GM23338 (cell line): ENCODE measurements at regions not wholly inside any gene's neighbourhood (a gene's known extent, or its start where the extent isn't known, plus 50 kb on each side); places are given as distances from the start of the nearest gene placed in this dataset.

Source experiments
- ATAC-seq: fragments of 200-7000 bp; cut with Tn5 transposase; 3 replicates; pipeline ENCODE4 v1.9.1; 2020
- DNase-seq: peaks from one replicate; pipeline ENCODE4 v3.0.0-alpha.2; 2015; ENCODE audit warnings: low spot score
- H2AFZ ChIP-seq: fragments of 200-600 bp; sonication (generic); 2 replicates; pipeline ENCODE4 v1.8.0; 2016; ENCODE audit warnings: antibody characterized with exemption, mild to moderate bottlenecking, moderate library complexity
- H3F3A ChIP-seq: fragments of 200-600 bp; sonication (generic); replicated peaks from 2 replicates; pipeline ENCODE4 v1.8.0; 2017; ENCODE audit warnings: antibody characterized with exemption, mixed run types, low read depth
- H3K27ac ChIP-seq: fragments of 200-600 bp; sonication (generic); 2 replicates; pipeline ENCODE4 v1.6.1; 2016; ENCODE audit warnings: low read depth
- H3K27me3 ChIP-seq: fragments of 200-600 bp; sonication (generic); 2 replicates; pipeline ENCODE4 v1.8.0; 2016; ENCODE audit warnings: mild to moderate bottlenecking, mixed run types, moderate library complexity; ENCODE audit not compliant: insufficient read depth
- H3K36me3 ChIP-seq: fragments of 200-600 bp; sonication (generic); 2 replicates; pipeline ENCODE4 v1.8.0; 2016; ENCODE audit warnings: mild to moderate bottlenecking; ENCODE audit not compliant: insufficient read depth
- H3K4me1 ChIP-seq: fragments of 200-600 bp; sonication (generic); 2 replicates; pipeline ENCODE4 v1.8.0; 2016; ENCODE audit warnings: mild to moderate bottlenecking, moderate library complexity; ENCODE audit not compliant: insufficient read depth
- H3K4me2 ChIP-seq: fragments of 200-600 bp; sonication (generic); 2 replicates; pipeline ENCODE4 v1.7.1; 2017; ENCODE audit warnings: mixed run types
- H3K4me3 ChIP-seq: fragments of 200-600 bp; sonication (generic); 2 replicates; pipeline ENCODE4 v1.6.1; 2016; ENCODE audit warnings: mixed run types
- H3K79me2 ChIP-seq: fragments of 200-600 bp; sonication (generic); replicated peaks from 2 replicates; pipeline ENCODE4 v1.8.0; 2017; ENCODE audit warnings: mild to moderate bottlenecking; ENCODE audit not compliant: insufficient read depth
- H3K9me2 ChIP-seq: fragments of 200-600 bp; sonication (generic); 2 replicates; pipeline ENCODE4 v1.8.0; 2017; ENCODE audit not compliant: insufficient read depth
- H4K20me1 ChIP-seq: fragments of 200-600 bp; sonication (generic); replicated peaks from 2 replicates; pipeline ENCODE4 v1.8.0; 2017; ENCODE audit warnings: mild to moderate bottlenecking; ENCODE audit not compliant: insufficient read depth
- H3K27ac Mint-ChIP-seq: 2 replicates; pipeline ENCODE4 v1.8.0; 2020; ENCODE audit warnings: inconsistent platforms, mild to moderate bottlenecking, moderate library complexity, mixed read lengths
- H3K27me3 Mint-ChIP-seq: 3 replicates; pipeline ENCODE4 v1.8.0; 2022; ENCODE audit warnings: low read depth, mild to moderate bottlenecking, moderate library complexity, mixed read lengths, inconsistent platforms; ENCODE audit not compliant: insufficient read depth, poor library complexity
- H3K36me3 Mint-ChIP-seq: 3 replicates; pipeline ENCODE4 v1.8.0; 2021; ENCODE audit warnings: low read depth, mild to moderate bottlenecking, inconsistent platforms, moderate library complexity, mixed read lengths
- H3K4me1 Mint-ChIP-seq: 3 replicates; pipeline ENCODE4 v1.8.0; 2020; ENCODE audit warnings: mild to moderate bottlenecking, inconsistent platforms, mixed read lengths
- H3K4me3 Mint-ChIP-seq: 3 replicates; pipeline ENCODE4 v1.8.0; 2021; ENCODE audit warnings: moderate library complexity, mild to moderate bottlenecking, inconsistent platforms, mixed read lengths
- H3K9me3 Mint-ChIP-seq: 3 replicates; pipeline ENCODE4 v1.8.0; 2020; ENCODE audit warnings: moderate library complexity, mild to moderate bottlenecking, inconsistent platforms, mixed read lengths
- CTCF ChIP-seq, 2 experiments: fragments of 200-600 bp in 1 of 2; sonication (generic) in 1 of 2; conservative IDR thresholded peaks; 2 replicates each; pipeline versions ENCODE4 v1.5.1 to v1.6.1; 2016 to 2017; ENCODE audit warnings: antibody characterized with exemption in 2 of 2, low read depth in 2 of 2, mild to moderate bottlenecking in 2 of 2, moderate library complexity in 1 of 2
- ETS1 ChIP-seq: IDR thresholded peaks from 2 replicates; pipeline ENCODE4 v1.6.1; 2016; ENCODE audit warnings: antibody characterized with exemption
- REST ChIP-seq: IDR thresholded peaks from one replicate; pipeline ENCODE4 v1.6.1; 2018; ENCODE audit warnings: antibody characterized with exemption; ENCODE audit not compliant: unreplicated experiment
- STAT1 ChIP-seq: IDR thresholded peaks from one replicate; pipeline ENCODE4 v1.6.1; 2016; ENCODE audit warnings: antibody characterized with exemption; ENCODE audit not compliant: unreplicated experiment
- ZNF114 ChIP-seq: fragments of 250-450 bp; sonication (Bioruptor Pico); IDR thresholded peaks from 2 replicates; pipeline ENCODE4 v1.5.0; 2020; ENCODE audit warnings: mild to moderate bottlenecking, moderate library complexity
- ZNF331 ChIP-seq: fragments of 250-450 bp; sonication (Bioruptor Pico); IDR thresholded peaks from 2 replicates; pipeline ENCODE4 v1.5.0; 2020; ENCODE audit warnings: low read depth, mild to moderate bottlenecking, moderate library complexity

GRCh38 chrX:40485102-40485826 lies 95.5 kb upstream of the ATP6AP2 start (continued):
- TF ChIP-seq ETS1 (no peak), CTCF (conservative IDR thresholded peaks at IDR 0.05; ENCODE audit: low read depth in 2 of 2) (no peak), ZNF114 (CRISPR knock-in tag) (no peak)

GRCh38 chrX:40484408-40485091 lies 96.2 kb upstream of the ATP6AP2 start:
- H3K9me3 Mint-ChIP-seq = peaks cover 11% of the 10 kb centered on the region; the same call in 2 of the 3 replicates
- TF ChIP-seq STAT1 (no peak), REST (no peak), ZNF331 (no peak)
- H3F3A ChIP-seq = 0 out of 2 replicates have a peak, but pooled peaks cover 3% of the 10 kb centered on the region
- no peak overlapping the region for H3K4me3 Mint-ChIP-seq
- DNase-seq (peak; percentile 13), ATAC-seq (peak; percentile 86)
- no peaks in the 10 kb centered on the region for H3K4me1 ChIP-seq
- H3K9me2 ChIP-seq = no peaks in the 10 kb centered on the region
- H3K27me3 ChIP-seq = no peaks in the 10 kb centered on the region
- no peak overlapping the region for H2AFZ ChIP-seq
- H3K27ac Mint-ChIP-seq = peak overlapping the region; percentile 86
- no peak overlapping the region; the same call in 1 of the 2 replicates for H3K4me2 ChIP-seq
- H3K36me3 Mint-ChIP-seq = peaks cover 5% of the 10 kb centered on the region; the same call in 2 of the 3 replicates
- peaks cover 10% of the 10 kb centered on the region; the same call in 2 of the 3 replicates for H3K4me1 Mint-ChIP-seq
- no peaks in the 10 kb centered on the region for H4K20me1 ChIP-seq
- peak overlapping the region; percentile 84; the same call in 1 of the 2 replicates for H3K27ac ChIP-seq
- H3K27me3 Mint-ChIP-seq = peaks cover 4% of the 10 kb centered on the region
- no peak overlapping the region for H3K4me3 ChIP-seq
- no peaks in the 10 kb centered on the region for H3K79me2 ChIP-seq
- H3K36me3 ChIP-seq = no peaks in the 10 kb centered on the region
